ENCODE measurements at regions not wholly inside any gene's neighbourhood (a gene's known extent, or its start where the extent isn't known, plus 50 kb on each side); places are given as distances from the start of the nearest gene placed in this dataset.
A peak's percentile ranks its signal among the peaks of the same experiment; 100 is the strongest.

DNA sequence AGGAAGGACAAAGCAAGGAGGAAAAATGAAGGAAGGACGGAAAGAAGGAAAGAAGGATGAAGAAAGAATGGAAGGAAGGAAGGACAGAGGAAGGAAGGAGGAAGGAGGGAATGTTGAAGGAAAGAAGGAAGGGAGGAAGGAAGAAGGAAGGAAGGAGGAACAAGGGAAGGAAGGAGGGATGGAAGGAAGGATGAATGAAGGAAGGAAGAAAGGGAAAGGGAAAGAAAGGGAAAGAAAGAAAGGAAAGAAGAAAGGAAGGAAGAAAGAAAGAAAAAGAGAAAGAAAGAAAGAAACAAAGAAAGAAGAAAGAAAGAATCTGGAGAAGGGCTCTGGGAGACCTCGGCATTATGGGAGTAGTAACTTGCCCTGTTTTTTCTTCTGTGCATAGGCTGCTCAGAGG lies 70.8 kb upstream of the SHISA3 start:
- H3K4me3 ChIP-seq (ENCODE audit: low read depth, low read length) = no peak overlapping the region
- DNase-seq (ENCODE audit: low read depth) = no peak

DNA sequence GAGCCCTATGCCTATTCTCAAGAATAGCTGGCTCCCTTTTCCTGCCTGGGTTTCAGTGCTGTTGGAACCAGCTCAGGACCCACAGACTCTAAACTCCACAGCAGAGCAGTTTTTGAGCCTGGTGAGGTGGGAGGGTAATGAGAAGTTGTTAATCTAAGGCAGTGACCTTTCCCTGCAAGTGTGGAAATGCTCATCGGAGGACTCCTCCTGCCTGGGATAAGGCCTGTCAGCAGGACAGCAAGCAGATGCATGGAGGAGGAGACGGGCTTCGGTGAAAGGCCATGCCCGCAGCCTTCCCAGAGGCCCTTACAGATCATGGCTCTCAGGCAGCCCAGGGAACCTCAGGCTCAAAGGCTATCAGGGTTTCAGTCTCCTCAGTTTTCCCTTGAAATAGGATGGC lies 70.0 kb upstream of the SHISA3 start:
- DNase-seq (ENCODE audit: low read depth) = no peak
- no peak overlapping the region for H3K4me3 ChIP-seq (ENCODE audit: low read depth, low read length)

- no peak overlapping the region for H3K4me3 ChIP-seq (ENCODE audit: low read depth, low read length)
- DNase-seq (ENCODE audit: low read depth) = no peak
These were observed 68.3 kb upstream of the SHISA3 start for GRCh38 chr4:42328978-42329377.

- H3K4me3 ChIP-seq (ENCODE audit: low read depth, low read length) = no peak overlapping the region
These were observed 67.9 kb upstream of the SHISA3 start for GRCh38 chr4:42329421-42329820.

DNA sequence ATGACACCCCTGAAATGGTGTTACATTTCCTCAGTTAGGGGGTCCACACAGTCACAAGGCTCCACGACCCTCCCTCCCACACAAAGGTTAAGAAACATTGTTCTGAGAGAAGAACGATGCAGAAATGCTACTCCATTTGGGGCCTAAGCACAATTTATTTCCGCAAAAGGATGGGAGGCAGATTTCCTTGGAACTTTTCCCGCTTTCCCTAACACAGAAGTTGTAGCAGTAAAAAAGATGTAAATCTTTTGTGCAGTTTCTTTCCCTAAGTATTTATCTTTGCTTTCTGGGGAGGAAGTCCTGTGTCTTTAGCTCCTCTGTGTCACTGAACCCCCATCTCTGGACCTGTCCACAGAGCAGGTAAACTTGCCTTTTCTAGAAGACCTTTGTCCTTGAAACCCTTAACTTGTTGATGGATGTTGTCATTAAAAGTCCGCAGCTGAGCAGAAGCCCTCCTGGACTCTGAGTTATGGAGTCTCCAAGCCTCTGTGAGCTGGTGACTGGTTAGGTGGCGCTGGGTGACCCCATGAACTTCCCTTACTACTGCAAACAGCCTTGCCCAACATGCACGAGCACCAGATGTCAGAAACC lies 67.2 kb upstream of the SHISA3 start:
- DNase-seq (ENCODE audit: low read depth) = no peak
- no peak overlapping the region for H3K4me3 ChIP-seq (ENCODE audit: low read depth, low read length)

More at GRCh38 chr4:42329421-42329820, 67.9 kb upstream of the SHISA3 start:
- DNase-seq (ENCODE audit: low read depth) = peak; percentile 10

GRCh38 chr4:42331040-42331439 lies 66.2 kb upstream of the SHISA3 start:
- DNase-seq (ENCODE audit: low read depth) = no peak

GRCh38 chr4:42331914-42332368 lies 65.3 kb upstream of the SHISA3 start:
- DNase-seq (ENCODE audit: low read depth) = peak; percentile 50
- no peak overlapping the region for H3K4me3 ChIP-seq (ENCODE audit: low read depth, low read length)

More at GRCh38 chr4:42331040-42331439, 66.2 kb upstream of the SHISA3 start:
- H3K4me3 ChIP-seq (ENCODE audit: low read depth, low read length) = no peak overlapping the region

- no peak overlapping the region for H3K4me3 ChIP-seq (ENCODE audit: low read depth, low read length)
- DNase-seq (ENCODE audit: low read depth) = no peak
These were observed 57.3 kb upstream of the SHISA3 start for GRCh38 chr4:42339935-42340406.

GRCh38 chr4:42341518-42342026 lies 55.7 kb upstream of the SHISA3 start:
- no peak for DNase-seq (ENCODE audit: low read depth)
- H3K4me3 ChIP-seq (ENCODE audit: low read depth, low read length) = no peak overlapping the region

GRCh38 chr4:42342459-42342858 lies 54.8 kb upstream of the SHISA3 start:
- DNase-seq (ENCODE audit: low read depth) = no peak
- H3K4me3 ChIP-seq (ENCODE audit: low read depth, low read length) = no peak overlapping the region

- H3K4me3 ChIP-seq (ENCODE audit: low read depth, low read length) = no peak overlapping the region
- no peak for DNase-seq (ENCODE audit: low read depth)
These were observed 53.0 kb upstream of the SHISA3 start for GRCh38 chr4:42344309-42344708.

GRCh38 chr4:42344749-42345148 lies 52.5 kb upstream of the SHISA3 start:
- H3K4me3 ChIP-seq (ENCODE audit: low read depth, low read length) = no peak overlapping the region
- DNase-seq (ENCODE audit: low read depth) = no peak

- DNase-seq (ENCODE audit: low read depth) = no peak
- no peak overlapping the region for H3K4me3 ChIP-seq (ENCODE audit: low read depth, low read length)
These were observed 51.2 kb upstream of the SHISA3 start for GRCh38 chr4:42345962-42346544.

GRCh38 chr4:42347076-42347475 lies 50.2 kb upstream of the SHISA3 start:
- DNase-seq (ENCODE audit: low read depth) = no peak
- H3K4me3 ChIP-seq (ENCODE audit: low read depth, low read length) = no peak overlapping the region

Data from skeletal muscle cell (primary cell).